DOHH2 (cell line): ENCODE measurements at regions not wholly inside any gene's neighbourhood (a gene's known extent, or its start where the extent isn't known, plus 50 kb on each side); places are given as distances from the start of the nearest gene placed in this dataset.

ENCODE experiments used
- EZH2phosphoT487 ChIP-seq: fragments of 200-600 bp; sonication (generic); IDR thresholded peaks from 2 replicates; pipeline ENCODE4 v1.6.1; 2017; ENCODE audit warnings: borderline replicate concordance, mild to moderate bottlenecking, antibody characterized with exemption, low read length, moderate library complexity, mixed read lengths
- TF ChIP-seq, protein P1 (sequence below): fragments of 200-600 bp; sonication (generic); IDR thresholded peaks from one replicate; pipeline ENCODE4 v1.5.1; 2014; ENCODE audit warnings: antibody characterized with exemption, mild to moderate bottlenecking, low read depth, low read length; ENCODE audit not compliant: poor library complexity, severe bottlenecking

DNA sequence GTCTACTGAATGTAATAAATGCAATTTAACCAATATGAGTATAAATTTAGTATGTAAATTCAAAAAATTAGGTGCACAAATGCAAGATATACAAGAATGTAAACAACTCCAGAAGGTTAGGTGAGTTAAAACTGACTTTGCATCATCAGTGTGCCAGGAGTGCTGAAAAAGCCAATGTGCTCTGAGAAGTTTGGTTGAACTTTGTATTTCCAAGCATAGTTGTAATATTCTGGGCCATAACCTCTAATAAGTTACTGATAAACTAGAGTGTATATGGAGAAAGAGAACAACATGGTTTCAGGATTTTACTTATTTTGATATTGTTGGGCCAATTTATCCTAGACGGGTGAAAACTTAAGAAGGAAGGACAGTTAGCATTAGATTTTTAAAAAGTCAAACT is 876.9 kb upstream of the GHITM start:
- TF ChIP-seq, protein P1, sequence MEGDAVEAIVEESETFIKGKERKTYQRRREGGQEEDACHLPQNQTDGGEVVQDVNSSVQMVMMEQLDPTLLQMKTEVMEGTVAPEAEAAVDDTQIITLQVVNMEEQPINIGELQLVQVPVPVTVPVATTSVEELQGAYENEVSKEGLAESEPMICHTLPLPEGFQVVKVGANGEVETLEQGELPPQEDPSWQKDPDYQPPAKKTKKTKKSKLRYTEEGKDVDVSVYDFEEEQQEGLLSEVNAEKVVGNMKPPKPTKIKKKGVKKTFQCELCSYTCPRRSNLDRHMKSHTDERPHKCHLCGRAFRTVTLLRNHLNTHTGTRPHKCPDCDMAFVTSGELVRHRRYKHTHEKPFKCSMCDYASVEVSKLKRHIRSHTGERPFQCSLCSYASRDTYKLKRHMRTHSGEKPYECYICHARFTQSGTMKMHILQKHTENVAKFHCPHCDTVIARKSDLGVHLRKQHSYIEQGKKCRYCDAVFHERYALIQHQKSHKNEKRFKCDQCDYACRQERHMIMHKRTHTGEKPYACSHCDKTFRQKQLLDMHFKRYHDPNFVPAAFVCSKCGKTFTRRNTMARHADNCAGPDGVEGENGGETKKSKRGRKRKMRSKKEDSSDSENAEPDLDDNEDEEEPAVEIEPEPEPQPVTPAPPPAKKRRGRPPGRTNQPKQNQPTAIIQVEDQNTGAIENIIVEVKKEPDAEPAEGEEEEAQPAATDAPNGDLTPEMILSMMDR, result no peak
- no peak for TF ChIP-seq EZH2phosphoT487
